ENCODE measurements at regions not wholly inside any gene's neighbourhood (a gene's known extent, or its start where the extent isn't known, plus 50 kb on each side); places are given as distances from the start of the nearest gene placed in this dataset.

DNA sequence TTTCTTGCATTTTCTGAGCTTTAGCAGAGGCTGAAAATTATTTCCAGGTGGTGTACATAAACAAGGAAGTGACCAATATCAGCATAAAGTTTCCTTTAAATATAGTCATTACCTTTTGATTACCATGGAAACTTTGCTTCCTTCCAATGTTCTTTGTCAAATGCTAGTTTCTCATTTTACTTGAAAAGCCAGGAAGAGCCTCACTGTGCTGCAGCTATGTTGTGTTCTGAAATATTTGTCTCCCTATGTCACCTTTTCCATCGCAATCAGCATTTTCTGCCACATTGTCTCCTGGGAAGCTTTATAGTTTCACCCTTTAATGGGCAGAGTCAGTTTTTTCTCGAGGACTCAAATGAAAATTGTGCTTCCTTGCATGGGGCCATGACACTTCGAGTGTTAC, 496.0 kb downstream of the CDH8 start:
- H3K36me3 ChIP-seq (replicated peaks; ENCODE audit: insufficient read depth, low read depth), result no peaks in the 10 kb centered on the region
- no peak overlapping the region for H2AFZ ChIP-seq
- H3K4me2 ChIP-seq, result no peak overlapping the region
- no peak for DNase-seq (ENCODE audit: low spot score)
- no peaks in the 10 kb centered on the region for H3K27me3 ChIP-seq
- TF ChIP-seq EZH2phosphoT487 (IDR thresholded peaks at IDR 0.05; ENCODE audit: low read depth, severe bottlenecking, unreplicated experiment) (no peak), CTCF (IDR thresholded peaks at IDR 0.05; ENCODE audit: poor library complexity) (no peak), EZH2 (IDR thresholded peaks at IDR 0.05; ENCODE audit: borderline replicate concordance) (no peak)
- H4K20me1 ChIP-seq (ENCODE audit: insufficient read depth, poor library complexity, severe bottlenecking), result no peaks in the 10 kb centered on the region
- no peaks in the 10 kb centered on the region for H3K79me2 ChIP-seq
- 62% methylated on average over 3 of the region's 3 CpGs for WGBS (ENCODE audit: low lambda C conversion rate, missing lambda C conversion rate)
- H3K9me2 ChIP-seq (replicated peaks; ENCODE audit: insufficient read depth), result no peaks in the 10 kb centered on the region
- H3K4me3 ChIP-seq, result no peak overlapping the region
- no peak overlapping the region for H3K27ac ChIP-seq
- H3K4me1 ChIP-seq (ENCODE audit: insufficient read depth), result no peaks in the 10 kb centered on the region
- no peaks in the 10 kb centered on the region for H3K9me3 ChIP-seq (ENCODE audit: low read depth)

GRCh38 chr16:61530697-61531096, 505.5 kb downstream of the CDH8 start:
- 68% methylated on average over 2 of the region's 2 CpGs for WGBS (ENCODE audit: low lambda C conversion rate, missing lambda C conversion rate)

DNA sequence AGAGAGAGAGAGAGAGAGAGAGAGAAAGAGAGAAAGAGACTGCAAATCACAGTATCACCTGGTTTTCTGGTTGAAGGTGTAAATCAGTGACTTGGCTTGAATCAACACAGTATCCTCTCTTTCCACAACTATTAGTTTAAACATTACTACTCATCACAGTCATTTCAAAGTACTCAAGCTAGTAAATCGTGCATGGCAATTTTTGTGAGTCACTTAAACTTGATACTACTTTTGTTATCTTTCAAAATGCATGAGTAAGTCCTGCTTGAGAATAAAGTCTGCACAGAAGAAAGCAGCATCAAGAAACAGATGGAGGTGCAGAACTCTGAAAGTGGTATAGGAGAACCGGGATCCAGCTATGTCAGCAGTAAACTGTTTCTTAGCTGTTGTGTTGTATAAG, 535.4 kb downstream of the CDH8 start:
- Histone ChIP-seq H3K4me1 (ENCODE audit: insufficient read depth) (no peaks in the 10 kb centered on the region), H2AFZ (no peak overlapping the region), H3K27ac (no peak overlapping the region), H3K79me2 (no peaks in the 10 kb centered on the region), H3K4me2 (no peak overlapping the region), H3K9me3 (ENCODE audit: low read depth) (no peaks in the 10 kb centered on the region), H3K27me3 (no peaks in the 10 kb centered on the region), H3K9me2 (replicated peaks; ENCODE audit: insufficient read depth) (no peaks in the 10 kb centered on the region), H3K36me3 (replicated peaks; ENCODE audit: insufficient read depth, low read depth) (no peaks in the 10 kb centered on the region), H3K4me3 (no peak overlapping the region), H4K20me1 (ENCODE audit: insufficient read depth, poor library complexity, severe bottlenecking) (no peaks in the 10 kb centered on the region)
- no peak for DNase-seq (ENCODE audit: low spot score)
- no peak for TF ChIP-seq EZH2 (IDR thresholded peaks at IDR 0.05; ENCODE audit: borderline replicate concordance)
- no peak for TF ChIP-seq CTCF (IDR thresholded peaks at IDR 0.05; ENCODE audit: poor library complexity)
- TF ChIP-seq EZH2phosphoT487 (IDR thresholded peaks at IDR 0.05; ENCODE audit: low read depth, severe bottlenecking, unreplicated experiment), result no peak
- WGBS (ENCODE audit: low lambda C conversion rate, missing lambda C conversion rate), result 60% methylated on average over 2 of the region's 2 CpGs

More at GRCh38 chr16:61530697-61531096, 505.5 kb downstream of the CDH8 start:
- Histone ChIP-seq H3K4me2 (no peak overlapping the region), H3K9me3 (ENCODE audit: low read depth) (no peaks in the 10 kb centered on the region), H3K4me1 (ENCODE audit: insufficient read depth) (no peaks in the 10 kb centered on the region), H3K4me3 (no peak overlapping the region), H3K79me2 (no peaks in the 10 kb centered on the region), H2AFZ (no peak overlapping the region), H3K9me2 (replicated peaks; ENCODE audit: insufficient read depth) (no peaks in the 10 kb centered on the region), H3K27me3 (no peaks in the 10 kb centered on the region), H3K36me3 (replicated peaks; ENCODE audit: insufficient read depth, low read depth) (no peaks in the 10 kb centered on the region), H4K20me1 (ENCODE audit: insufficient read depth, poor library complexity, severe bottlenecking) (no peaks in the 10 kb centered on the region), H3K27ac (no peak overlapping the region)
- TF ChIP-seq CTCF (IDR thresholded peaks at IDR 0.05; ENCODE audit: poor library complexity), result no peak
- no peak for TF ChIP-seq EZH2phosphoT487 (IDR thresholded peaks at IDR 0.05; ENCODE audit: low read depth, severe bottlenecking, unreplicated experiment)
- no peak for TF ChIP-seq EZH2 (IDR thresholded peaks at IDR 0.05; ENCODE audit: borderline replicate concordance)
- no peak for DNase-seq (ENCODE audit: low spot score)

DNA sequence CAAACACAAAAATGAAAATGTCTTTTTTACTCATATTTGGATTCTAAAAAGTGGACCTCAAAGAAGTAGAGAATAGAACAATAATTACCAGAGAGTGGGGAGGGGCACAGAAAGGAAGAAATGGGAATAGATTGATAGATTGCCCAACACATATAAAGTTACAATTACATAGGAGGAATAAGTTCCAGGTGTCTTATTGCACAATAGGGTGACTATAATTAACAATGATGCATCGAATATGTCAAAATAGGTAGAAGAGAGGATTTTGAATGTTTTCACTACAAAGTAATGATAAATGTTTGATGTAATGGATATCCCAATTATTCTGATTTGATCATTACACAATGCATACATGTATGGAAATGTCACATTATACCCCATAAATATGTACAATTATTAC, 556.0 kb downstream of the CDH8 start:
- 92% methylated on average over 1 of the region's 1 CpG for WGBS (ENCODE audit: low lambda C conversion rate, missing lambda C conversion rate)
- no peak for DNase-seq (ENCODE audit: low spot score)
- no peaks in the 10 kb centered on the region for H3K27me3 ChIP-seq
- no peaks in the 10 kb centered on the region for H3K4me1 ChIP-seq (ENCODE audit: insufficient read depth)
- TF ChIP-seq EZH2 (IDR thresholded peaks at IDR 0.05; ENCODE audit: borderline replicate concordance) (no peak), CTCF (IDR thresholded peaks at IDR 0.05; ENCODE audit: poor library complexity) (no peak), EZH2phosphoT487 (IDR thresholded peaks at IDR 0.05; ENCODE audit: low read depth, severe bottlenecking, unreplicated experiment) (no peak)
- no peaks in the 10 kb centered on the region for H3K36me3 ChIP-seq (replicated peaks; ENCODE audit: insufficient read depth, low read depth)
- H3K27ac ChIP-seq, result no peak overlapping the region
- H3K79me2 ChIP-seq, result no peaks in the 10 kb centered on the region
- no peaks in the 10 kb centered on the region for H4K20me1 ChIP-seq (ENCODE audit: insufficient read depth, poor library complexity, severe bottlenecking)
- H3K4me3 ChIP-seq, result no peak overlapping the region
- no peaks in the 10 kb centered on the region for H3K9me2 ChIP-seq (replicated peaks; ENCODE audit: insufficient read depth)
- no peaks in the 10 kb centered on the region for H3K9me3 ChIP-seq (ENCODE audit: low read depth)
- no peak overlapping the region for H2AFZ ChIP-seq
- H3K4me2 ChIP-seq, result no peak overlapping the region

Data from hepatocyte (in vitro differentiated cells).